Astrocyte of the cerebellum (primary cell): ENCODE measurements at regions not wholly inside any gene's neighbourhood (a gene's known extent, or its start where the extent isn't known, plus 50 kb on each side); places are given as distances from the start of the nearest gene placed in this dataset.
A peak's percentile ranks its signal among the peaks of the same experiment; 100 is the strongest.

Experiments used
- DNase-seq: peaks from one replicate; pipeline ENCODE4 v3.0.0-alpha.2; 2011; ENCODE audit warnings: low read depth
- H3K4me3 ChIP-seq: 2 replicates; pipeline ENCODE4 v1.5.1; 2011; ENCODE audit warnings: mild to moderate bottlenecking, low read depth, low read length, moderate library complexity
- CTCF ChIP-seq: IDR thresholded peaks from 2 replicates; pipeline ENCODE4 v1.5.1; 2012; ENCODE audit warnings: low read length, low read depth, moderate library complexity, mild to moderate bottlenecking; ENCODE audit errors: missing control alignments
- in situ Hi-C: cut with HindIII; loops from 2 replicates; pipeline ENCODE4 v1.10.0; 2017; ENCODE audit warnings: low sequenced_read_pairs

DNA sequence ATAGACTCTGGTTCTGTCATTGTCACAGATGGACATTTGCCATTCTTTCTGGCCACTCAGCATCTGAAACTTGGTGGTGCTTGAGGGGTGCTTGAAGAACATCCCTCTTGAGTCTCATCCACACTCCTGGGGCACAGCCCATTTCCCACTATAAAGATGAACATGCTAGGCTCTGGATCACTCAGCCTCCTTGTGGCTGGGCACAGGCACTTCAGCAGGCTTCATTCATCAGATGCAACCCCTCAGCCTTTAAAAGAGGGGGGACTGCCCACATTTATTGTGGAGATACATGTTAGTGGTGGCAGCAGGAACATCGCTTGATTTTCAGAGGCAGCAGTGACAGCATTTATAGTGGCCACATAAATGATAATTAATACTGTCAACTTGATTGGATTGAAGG is 124.7 kb upstream of the NIPBL start:
- no peak overlapping the region for H3K4me3 ChIP-seq
- DNase-seq: no peak
- in situ Hi-C loops: loop anchor here (10.0 kb wide), 1 partner anchor 113 kb away; no protein-coding TSS in a partner anchor
- peak; percentile 30 for TF ChIP-seq CTCF

DNA sequence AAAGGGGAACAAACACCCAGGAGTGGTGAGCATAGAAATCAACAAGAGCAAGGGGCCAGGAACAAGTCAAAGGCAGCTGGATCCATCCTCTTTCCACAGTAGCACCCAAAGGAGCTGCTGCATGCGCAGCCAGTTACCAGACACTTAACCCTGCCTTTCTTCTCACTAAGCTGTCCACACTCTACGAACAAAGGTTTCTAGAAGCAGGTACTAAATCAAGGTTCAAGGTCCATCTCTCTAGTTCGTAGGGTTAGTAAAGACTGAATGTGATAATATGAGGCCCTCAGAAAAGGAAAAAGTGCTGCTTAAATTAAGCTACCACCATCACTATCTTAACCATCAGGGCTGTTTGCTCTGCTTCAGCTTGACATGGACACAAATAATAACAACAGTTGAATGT is 121.2 kb upstream of the NIPBL start:
- no peak for TF ChIP-seq CTCF
- in situ Hi-C loops: loop anchor here (10.0 kb wide), 1 partner anchor 109 kb away; no protein-coding TSS in a partner anchor

DNA sequence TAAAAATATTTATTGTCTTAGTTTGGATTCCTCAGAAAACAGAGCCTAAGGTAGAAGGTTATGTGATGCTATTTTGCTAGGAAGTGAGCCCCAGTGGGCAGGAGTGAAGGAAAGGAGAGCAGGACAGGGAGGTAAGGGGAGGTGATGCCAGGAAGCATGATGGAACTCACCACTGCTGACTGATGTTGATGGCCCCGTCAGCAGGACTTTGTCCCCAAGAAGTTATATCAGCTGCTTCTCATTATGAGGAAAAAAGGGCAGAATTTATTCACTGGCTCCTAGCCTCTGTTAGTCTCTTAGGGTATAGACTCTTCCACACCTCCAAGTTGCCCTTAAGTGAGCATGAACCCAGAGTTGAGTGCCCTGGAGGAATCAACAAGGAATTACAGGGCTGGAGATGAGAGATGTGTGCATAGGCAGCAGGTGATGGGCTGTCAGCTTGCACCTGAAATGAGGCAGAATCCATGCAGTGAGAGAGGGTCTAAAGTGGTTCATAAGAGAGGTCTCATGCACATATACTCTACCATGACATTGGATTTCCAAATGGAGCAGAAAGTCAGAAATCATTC is 120.6 kb upstream of the NIPBL start:
- H3K4me3 ChIP-seq: no peak overlapping the region
- no peak for TF ChIP-seq CTCF
- no peak for DNase-seq
- in situ Hi-C loops: loop anchor here (10.0 kb wide), 1 partner anchor 109 kb away; no protein-coding TSS in a partner anchor

More for the DNA sequence above, 121.2 kb upstream of the NIPBL start:
- DNase-seq: no peak
- no peak overlapping the region for H3K4me3 ChIP-seq

GRCh38 chr5:36756848-36757247 is 119.7 kb upstream of the NIPBL start:
- no peak for DNase-seq
- in situ Hi-C loops: loop anchor here (10.0 kb wide), 1 partner anchor 108 kb away; no protein-coding TSS in a partner anchor
- TF ChIP-seq CTCF: no peak
- H3K4me3 ChIP-seq: no peak overlapping the region

DNA sequence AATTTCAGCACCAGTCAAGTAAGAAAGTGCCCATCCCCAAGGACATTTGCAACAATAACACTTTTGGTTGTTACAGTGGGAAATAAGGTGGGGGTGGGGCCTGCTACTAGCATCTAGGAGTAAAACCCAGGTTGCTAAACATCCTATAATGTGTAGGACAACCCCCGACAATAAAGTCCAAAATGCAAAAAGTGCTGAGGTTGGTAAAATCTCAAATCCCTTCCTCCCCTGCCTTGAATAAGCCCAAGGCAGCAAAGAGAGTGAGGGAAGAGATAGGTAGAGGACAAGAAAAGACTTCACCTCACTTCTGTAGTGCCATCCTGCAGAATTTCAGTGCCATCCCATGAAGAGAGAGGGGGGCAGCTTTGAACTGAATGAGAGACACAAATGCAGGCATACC is 117.5 kb upstream of the NIPBL start:
- in situ Hi-C loops: loop anchor here (10.0 kb wide), 1 partner anchor 106 kb away; no protein-coding TSS in a partner anchor
- DNase-seq: no peak
- no peak for TF ChIP-seq CTCF
- H3K4me3 ChIP-seq: no peak overlapping the region

- TF ChIP-seq CTCF: no peak
- DNase-seq: no peak
- no peak overlapping the region for H3K4me3 ChIP-seq
- in situ Hi-C loops: loop anchor here (10.0 kb wide), 1 partner anchor 241 kb away; no protein-coding TSS in a partner anchor
Observed at GRCh38 chr5:36763454-36763853, 113.1 kb upstream of the NIPBL start.
